ENCODE measurements at regions not wholly inside any gene's neighbourhood (a gene's known extent, or its start where the extent isn't known, plus 50 kb on each side); places are given as distances from the start of the nearest gene placed in this dataset.
"Not testable (repeated sequence)": the region's sequence is repeated elsewhere in the genome, so short reads cannot be mapped to it uniquely, and the experiment has no call there.

DNA sequence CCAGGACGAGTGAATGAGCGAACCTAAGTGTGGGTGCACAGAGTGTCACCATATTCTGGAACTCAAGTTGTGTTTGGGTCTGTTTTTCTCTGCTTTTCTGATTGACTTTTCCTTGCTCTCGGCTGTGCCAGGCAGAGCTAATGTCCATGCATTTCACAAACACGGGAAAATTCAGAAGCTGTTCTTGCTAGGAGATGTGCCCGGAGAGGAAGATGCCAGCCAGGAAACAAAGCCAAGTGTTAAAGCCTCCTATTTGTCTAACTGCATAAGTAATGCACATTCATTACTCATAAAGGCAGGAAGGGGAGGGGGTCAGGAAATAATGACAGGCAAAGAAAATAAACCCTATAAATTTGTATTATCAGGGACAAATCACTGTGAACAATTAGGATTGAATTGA is 250.4 kb upstream of the SFSWAP start:
- TF ChIP-seq, protein P1, sequence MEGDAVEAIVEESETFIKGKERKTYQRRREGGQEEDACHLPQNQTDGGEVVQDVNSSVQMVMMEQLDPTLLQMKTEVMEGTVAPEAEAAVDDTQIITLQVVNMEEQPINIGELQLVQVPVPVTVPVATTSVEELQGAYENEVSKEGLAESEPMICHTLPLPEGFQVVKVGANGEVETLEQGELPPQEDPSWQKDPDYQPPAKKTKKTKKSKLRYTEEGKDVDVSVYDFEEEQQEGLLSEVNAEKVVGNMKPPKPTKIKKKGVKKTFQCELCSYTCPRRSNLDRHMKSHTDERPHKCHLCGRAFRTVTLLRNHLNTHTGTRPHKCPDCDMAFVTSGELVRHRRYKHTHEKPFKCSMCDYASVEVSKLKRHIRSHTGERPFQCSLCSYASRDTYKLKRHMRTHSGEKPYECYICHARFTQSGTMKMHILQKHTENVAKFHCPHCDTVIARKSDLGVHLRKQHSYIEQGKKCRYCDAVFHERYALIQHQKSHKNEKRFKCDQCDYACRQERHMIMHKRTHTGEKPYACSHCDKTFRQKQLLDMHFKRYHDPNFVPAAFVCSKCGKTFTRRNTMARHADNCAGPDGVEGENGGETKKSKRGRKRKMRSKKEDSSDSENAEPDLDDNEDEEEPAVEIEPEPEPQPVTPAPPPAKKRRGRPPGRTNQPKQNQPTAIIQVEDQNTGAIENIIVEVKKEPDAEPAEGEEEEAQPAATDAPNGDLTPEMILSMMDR (IDR thresholded peaks at IDR 0.05; ENCODE audit: low read depth, low read length, missing control alignments) = no peak

DNA sequence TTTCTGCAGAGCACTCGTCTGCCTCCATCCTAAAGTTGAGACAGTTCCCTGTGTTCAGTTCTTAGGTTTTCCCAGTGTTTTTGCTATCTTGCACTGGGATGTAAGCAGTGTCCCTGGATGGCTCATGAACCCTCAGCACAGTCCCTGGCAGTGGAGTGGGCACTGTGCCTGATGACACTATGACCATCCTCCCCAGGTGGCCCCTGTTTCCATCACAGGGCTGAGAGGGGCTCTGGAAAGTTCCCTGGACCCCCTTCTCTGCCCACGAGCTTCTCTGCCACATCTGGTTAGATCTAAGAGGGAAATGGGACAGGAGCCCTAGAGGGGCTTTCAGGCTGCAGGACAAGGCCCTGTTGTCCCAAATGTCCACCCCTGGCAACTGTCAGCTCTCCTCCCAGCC is 249.8 kb upstream of the SFSWAP start:
- no peak for DNase-seq (ENCODE audit: extremely low read depth, low read depth)
- TF ChIP-seq, protein P1 (IDR thresholded peaks at IDR 0.05; ENCODE audit: low read depth, low read length, missing control alignments) = no peak
- no peak overlapping the region for H3K4me3 ChIP-seq (replicated peaks; ENCODE audit: low read depth, low read length)

More for the DNA sequence above, 250.4 kb upstream of the SFSWAP start:
- H3K4me3 ChIP-seq (replicated peaks; ENCODE audit: low read depth, low read length) = no peak overlapping the region
- no peak for DNase-seq (ENCODE audit: extremely low read depth, low read depth)

DNA sequence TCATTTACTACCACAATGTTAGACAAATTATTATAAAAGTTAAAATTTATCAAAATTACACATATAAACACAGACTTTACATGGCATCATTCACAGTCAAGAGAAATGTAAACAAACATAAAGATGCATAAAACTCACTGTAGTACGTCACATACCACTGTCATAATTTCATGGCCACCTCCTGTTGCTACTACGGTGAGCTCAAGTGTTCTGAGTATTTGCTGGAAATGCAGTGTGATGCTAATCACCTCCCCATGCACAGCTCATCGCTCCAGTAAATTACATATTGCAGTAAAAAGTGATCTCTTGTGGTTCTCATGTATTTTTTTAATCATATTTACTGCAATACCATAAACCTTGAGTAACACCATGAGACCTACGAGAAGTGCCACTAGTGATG is 247.7 kb upstream of the SFSWAP start:
- TF ChIP-seq, protein P1 (IDR thresholded peaks at IDR 0.05; ENCODE audit: low read depth, low read length, missing control alignments) = no peak
- H3K4me3 ChIP-seq (replicated peaks; ENCODE audit: low read depth, low read length) = no peak overlapping the region
- no peak for DNase-seq (ENCODE audit: extremely low read depth, low read depth)

- TF ChIP-seq, protein P1 (IDR thresholded peaks at IDR 0.05; ENCODE audit: low read depth, low read length, missing control alignments) = no peak
- no peak for DNase-seq (ENCODE audit: extremely low read depth, low read depth)
These were observed 246.8 kb upstream of the SFSWAP start for GRCh38 chr12:131464081-131464480.

DNA sequence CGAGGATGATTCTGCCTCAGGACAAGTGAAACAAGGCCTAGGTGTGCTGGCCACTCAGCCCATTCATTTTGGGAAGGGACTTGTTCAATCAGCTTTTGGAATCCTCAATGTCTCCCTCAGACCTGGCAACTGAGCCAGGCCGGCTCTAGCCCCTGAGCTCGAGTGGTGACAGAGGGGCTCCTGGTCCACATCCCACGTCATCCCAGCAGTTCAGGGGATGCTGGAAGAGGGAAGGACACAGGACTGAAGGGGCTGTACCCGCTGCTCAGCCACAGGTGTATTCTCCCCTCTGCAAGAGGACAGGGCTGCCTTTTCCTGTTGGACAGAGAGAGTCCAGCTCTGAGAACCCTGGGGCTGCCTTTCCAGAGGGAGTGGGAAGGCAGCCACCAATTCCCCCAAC is 244.6 kb upstream of the SFSWAP start:
- TF ChIP-seq, protein P1 (IDR thresholded peaks at IDR 0.05; ENCODE audit: low read depth, low read length, missing control alignments) = no peak
- no peak for DNase-seq (ENCODE audit: extremely low read depth, low read depth)
- no peak overlapping the region for H3K4me3 ChIP-seq (replicated peaks; ENCODE audit: low read depth, low read length)

More at GRCh38 chr12:131464081-131464480, 246.8 kb upstream of the SFSWAP start:
- no peak overlapping the region for H3K4me3 ChIP-seq (replicated peaks; ENCODE audit: low read depth, low read length)

- H3K4me3 ChIP-seq (replicated peaks; ENCODE audit: low read depth, low read length) = no peak overlapping the region
- TF ChIP-seq, protein P1 (IDR thresholded peaks at IDR 0.05; ENCODE audit: low read depth, low read length, missing control alignments) = no peak
These were observed 244.0 kb upstream of the SFSWAP start for GRCh38 chr12:131466932-131467331.

DNA sequence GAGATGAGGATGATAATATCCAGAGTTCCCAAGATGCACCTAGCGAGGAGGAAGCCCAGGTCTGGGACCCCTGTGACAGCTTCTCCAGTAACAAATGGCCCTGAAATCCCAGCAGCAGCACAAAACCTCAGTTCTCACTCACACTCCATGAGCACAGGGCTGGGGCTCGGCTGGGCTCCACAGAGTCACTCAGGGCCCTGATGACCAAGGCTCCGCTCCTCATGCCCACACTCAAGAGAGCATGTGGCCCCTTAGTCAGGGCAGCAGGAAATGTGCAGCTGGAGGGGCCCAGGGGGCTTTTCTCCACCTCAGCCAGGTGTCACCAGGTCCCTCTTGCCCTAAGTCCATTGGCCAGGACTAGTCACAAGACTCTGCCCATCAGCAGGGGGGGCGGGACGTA is 242.7 kb upstream of the SFSWAP start:
- no peak for DNase-seq (ENCODE audit: extremely low read depth, low read depth)
- no peak overlapping the region for H3K4me3 ChIP-seq (replicated peaks; ENCODE audit: low read depth, low read length)
- TF ChIP-seq, protein P1 (IDR thresholded peaks at IDR 0.05; ENCODE audit: low read depth, low read length, missing control alignments) = no peak

More at GRCh38 chr12:131466932-131467331, 244.0 kb upstream of the SFSWAP start:
- no peak for DNase-seq (ENCODE audit: extremely low read depth, low read depth)

GRCh38 chr12:131469945-131470344 is 240.9 kb upstream of the SFSWAP start:
- not testable (repeated sequence) for H3K4me3 ChIP-seq (replicated peaks; ENCODE audit: low read depth, low read length); DNase-seq (ENCODE audit: extremely low read depth, low read depth)

Measured in HFF-Myc (cell line).